ENCODE measurements at regions not wholly inside any gene's neighbourhood (a gene's known extent, or its start where the extent isn't known, plus 50 kb on each side); places are given as distances from the start of the nearest gene placed in this dataset.
A peak's percentile ranks its signal among the peaks of the same experiment; 100 is the strongest.

GRCh38 chr6:134539865-134540323 lies 222.0 kb upstream of the SGK1 start (continued):
- TF ChIP-seq ZNF57 (CRISPR knock-in tag; IDR thresholded peaks at IDR 0.05) (no peak), RNF2 (IDR thresholded peaks at IDR 0.05) (no peak), NEUROD1 (IDR thresholded peaks at IDR 0.05; ENCODE audit: borderline replicate concordance, low read depth, low read length, partially characterized antibody) (no peak), VEZF1 (CRISPR knock-in tag; IDR thresholded peaks at IDR 0.05) (no peak), GATA2 (CRISPR knock-in tag; IDR thresholded peaks at IDR 0.05) (peak; percentile 65; the same call in 1 of the 2 replicates), MCM3 (IDR thresholded peaks at IDR 0.05) (no peak), MAFK (IDR thresholded peaks at IDR 0.05; ENCODE audit: low read length) (no peak), JUND (IDR thresholded peaks at IDR 0.05; ENCODE audit: borderline replicate concordance, low read depth, low read length) (no peak), JUND (tag; IDR thresholded peaks at IDR 0.05; ENCODE audit: borderline replicate concordance, low read depth, low read length) (peak; percentile 16; the same call in 1 of the 3 replicates), CHD7 (IDR thresholded peaks at IDR 0.05; ENCODE audit: low read depth, low read length) (no peak), ZNF124 (CRISPR knock-in tag; IDR thresholded peaks at IDR 0.05) (no peak), ZFP30 (CRISPR knock-in tag; IDR thresholded peaks at IDR 0.05; ENCODE audit: borderline replicate concordance) (no peak)
